H1 (cell line): ENCODE measurements at regions not wholly inside any gene's neighbourhood (a gene's known extent, or its start where the extent isn't known, plus 50 kb on each side); places are given as distances from the start of the nearest gene placed in this dataset.

Source experiments
- CTCF ChIA-PET: fragments of 300-600 bp; sonication (Branson Sonifier 250); formaldehyde crosslinking; loops from one replicate; lab custom pipeline; 2021; ENCODE audit not compliant: partially characterized antibody; lab: Charles Lee
- POLR2A ChIA-PET: fragments of 300-600 bp; sonication (Branson Sonifier 250); formaldehyde crosslinking; loops from one replicate; lab custom pipeline; 2021; ENCODE audit warnings: inconsistent platforms; ENCODE audit not compliant: partially characterized antibody; lab: Charles Lee
- DNase-seq, 2 experiments: peaks; one replicate each; pipeline versions ENCODE4 v3.0.0 to v3.0.0-alpha.2; 2010 to 2022; ENCODE audit warnings: low spot score in 2 of 2, low read depth in 1 of 2, mixed read lengths in 1 of 2
- FAIRE-seq: peaks from 2 replicates; lab custom pipeline; 2011; peaks lifted over from hg19 to GRCh38; lab: Jason Lieb, UNC
- H2AFZ ChIP-seq: 2 replicates; pipeline ENCODE4 v1.8.1; 2012; ENCODE audit warnings: low read length, inconsistent platforms
- H2AK5ac ChIP-seq: 2 replicates; pipeline ENCODE4 v1.6.1; 2013; ENCODE audit warnings: low read depth, low read length
- H2BK120ac ChIP-seq: replicated peaks from 2 replicates; pipeline ENCODE3; 2013; ENCODE audit warnings: low read depth, low read length, inconsistent platforms
- H2BK12ac ChIP-seq: 2 replicates; pipeline ENCODE4 v1.6.1; 2013; ENCODE audit warnings: low read depth, low read length
- H2BK15ac ChIP-seq: 2 replicates; pipeline ENCODE4 v1.6.1; 2013; ENCODE audit warnings: low read length
- H2BK20ac ChIP-seq: 2 replicates; pipeline ENCODE4 v1.6.1; 2013; ENCODE audit warnings: low read length
- H2BK5ac ChIP-seq: 2 replicates; pipeline ENCODE4 v1.6.1; 2013; ENCODE audit warnings: low read depth, low read length
- H3K14ac ChIP-seq: 2 replicates; pipeline ENCODE4 v1.6.1; 2013; ENCODE audit warnings: inconsistent platforms; ENCODE audit not compliant: insufficient read length
- H3K18ac ChIP-seq: 2 replicates; pipeline ENCODE4 v1.6.1; 2013; ENCODE audit warnings: low read length; ENCODE audit errors: extremely low read depth
- H3K23ac ChIP-seq: 2 replicates; pipeline ENCODE4 v1.6.1; 2013; ENCODE audit warnings: inconsistent platforms; ENCODE audit not compliant: insufficient read length
- H3K23me2 ChIP-seq: 2 replicates; pipeline ENCODE4 v1.6.1; 2013; ENCODE audit warnings: low read depth, low read length
- H3K27ac ChIP-seq: 2 replicates; pipeline ENCODE4 v1.6.1; 2011; ENCODE audit warnings: low read depth, low read length, inconsistent platforms
- H3K27me3 ChIP-seq, 4 experiments: replicated peaks in 1 of 4; 1 replicate in 1 of 4; 2 replicates in 3 of 4; pipeline versions ENCODE4 v1.6.1 to v1.8.1; 2011 to 2013; ENCODE audit warnings: low read length in 3 of 4, mild to moderate bottlenecking in 3 of 4, inconsistent platforms in 2 of 4, mixed read lengths in 2 of 4, moderate library complexity in 1 of 4; ENCODE audit not compliant: control insufficient read depth in 3 of 4, insufficient read depth in 3 of 4; ENCODE audit errors: extremely low read depth in 1 of 4
- H3K36me3 ChIP-seq, 4 experiments: 2 replicates each; pipeline versions ENCODE4 v1.6.1 to v1.8.1; 2011 to 2013; ENCODE audit warnings: mild to moderate bottlenecking in 4 of 4, low read length in 3 of 4, moderate library complexity in 2 of 4, control low read depth in 1 of 4, inconsistent platforms in 1 of 4; ENCODE audit not compliant: insufficient read depth in 4 of 4, control insufficient read depth in 2 of 4
- H3K4ac ChIP-seq: replicated peaks from 2 replicates; pipeline ENCODE3; 2013; ENCODE audit warnings: low read length, low read depth, mixed read lengths, inconsistent platforms; ENCODE audit not compliant: insufficient read length
- H3K4me1 ChIP-seq, 4 experiments: replicated peaks in 1 of 4; 1 replicate in 1 of 4; 2 replicates in 3 of 4; pipeline versions ENCODE4 v1.6.1 to v1.8.1; 2011 to 2013; ENCODE audit warnings: low read length in 3 of 4, inconsistent platforms in 2 of 4, mixed read lengths in 1 of 4; ENCODE audit not compliant: insufficient read depth in 4 of 4, control insufficient read depth in 3 of 4
- H3K4me2 ChIP-seq, 2 experiments: 2 replicates each; pipeline versions ENCODE4 v1.6.1 to v1.8.1; 2011 to 2013; ENCODE audit warnings: low read depth in 2 of 2, low read length in 2 of 2, control low read depth in 1 of 2, inconsistent platforms in 1 of 2, mild to moderate bottlenecking in 1 of 2; ENCODE audit not compliant: insufficient read depth in 1 of 2
- H3K4me3 ChIP-seq, 4 experiments: fragments of 200-600, 300-600 bp in 1 of 4; sonication (generic), shearing (Covaris generic), sonication (Bioruptor Twin) in 1 of 4; 2 replicates each; pipeline versions ENCODE4 v1.5.1 to v1.8.1; 2011 to 2016; ENCODE audit warnings: low read length in 4 of 4, low read depth in 3 of 4, control low read depth in 2 of 4, inconsistent platforms in 2 of 4, mild to moderate bottlenecking in 2 of 4, mixed read lengths in 1 of 4, moderate library complexity in 1 of 4; ENCODE audit not compliant: insufficient read depth in 2 of 4; ENCODE audit errors: extremely low read depth in 1 of 4
- H3K56ac ChIP-seq: replicated peaks from 2 replicates; pipeline ENCODE3; 2013; ENCODE audit warnings: low read depth, mild to moderate bottlenecking, mixed read lengths, low read length, inconsistent platforms; ENCODE audit not compliant: insufficient read length
- H3K79me1 ChIP-seq: 2 replicates; pipeline ENCODE4 v1.6.1; 2013; ENCODE audit warnings: low read depth, low read length, control low read depth
- H3K79me2 ChIP-seq, 2 experiments: 2 replicates each; pipeline versions ENCODE4 v1.6.1 to v1.8.1; 2012 to 2013; ENCODE audit warnings: low read length in 2 of 2, mild to moderate bottlenecking in 2 of 2, inconsistent platforms in 1 of 2; ENCODE audit not compliant: insufficient read depth in 2 of 2, control insufficient read depth in 1 of 2
- H3K9ac ChIP-seq, 4 experiments: replicated peaks in 1 of 4; 1 replicate in 1 of 4; 2 replicates in 3 of 4; pipeline versions ENCODE4 v1.6.1 to v1.8.1; 2011 to 2013; ENCODE audit warnings: low read depth in 3 of 4, low read length in 3 of 4, control low read depth in 2 of 4, mild to moderate bottlenecking in 2 of 4, moderate library complexity in 2 of 4, inconsistent platforms in 1 of 4; ENCODE audit errors: extremely low read depth in 1 of 4
- H3K9me3 ChIP-seq, 2 experiments: 2 replicates each; pipeline versions ENCODE4 v1.6.1 to v1.8.1; 2012 to 2013; ENCODE audit warnings: mild to moderate bottlenecking in 2 of 2, moderate library complexity in 2 of 2, control low read depth in 1 of 2, inconsistent platforms in 1 of 2, low read depth in 1 of 2, low read length in 1 of 2, mixed read lengths in 1 of 2; ENCODE audit not compliant: insufficient read depth in 2 of 2
- H4K20me1 ChIP-seq, 2 experiments: replicated peaks in 1 of 2; 2 replicates each; pipeline versions ENCODE3 to v1.8.1; 2011 to 2013; ENCODE audit warnings: inconsistent platforms in 2 of 2, low read length in 2 of 2, mild to moderate bottlenecking in 1 of 2; ENCODE audit not compliant: insufficient read depth in 2 of 2, control insufficient read depth in 1 of 2
- H4K5ac ChIP-seq: 2 replicates; pipeline ENCODE4 v1.6.1; 2013; ENCODE audit warnings: low read length, low read depth, mixed read lengths, inconsistent platforms; ENCODE audit not compliant: insufficient read length
- H4K8ac ChIP-seq: 2 replicates; pipeline ENCODE4 v1.8.0; 2013; ENCODE audit warnings: mild to moderate bottlenecking, moderate library complexity, low read length, inconsistent platforms; ENCODE audit not compliant: insufficient read depth; ENCODE audit errors: extremely low read depth
- H4K91ac ChIP-seq: replicated peaks from 2 replicates; pipeline ENCODE3; 2013; ENCODE audit warnings: low read length, mixed read lengths, inconsistent platforms; ENCODE audit not compliant: insufficient read length
- BCL11A ChIP-seq, 2 experiments: IDR thresholded peaks; one replicate each; pipeline ENCODE4 v1.6.1; 2011; ENCODE audit warnings: low read depth in 2 of 2, low read length in 2 of 2, mild to moderate bottlenecking in 2 of 2
- CTCF ChIP-seq, 3 experiments: IDR thresholded peaks; 1 replicate in 2 of 3; 2 replicates in 1 of 3; pipeline versions ENCODE4 v1.5.1 to v1.6.1; 2011; ENCODE audit warnings: low read length in 3 of 3, mild to moderate bottlenecking in 3 of 3, inconsistent platforms in 2 of 3, low read depth in 1 of 3, moderate library complexity in 1 of 3; ENCODE audit not compliant: insufficient read depth in 1 of 3; ENCODE audit errors: control extremely low read depth in 1 of 3
- EZH2 ChIP-seq: fragments of 200-600 bp; sonication (generic); IDR thresholded peaks from 2 replicates; pipeline ENCODE4 v1.7.1; 2012; ENCODE audit warnings: low read depth, mild to moderate bottlenecking, moderate library complexity, low read length, inconsistent platforms; ENCODE audit not compliant: severe bottlenecking
- KDM4A ChIP-seq: IDR thresholded peaks from one replicate; pipeline ENCODE4 v1.7.1; 2012; ENCODE audit warnings: low read depth, mild to moderate bottlenecking, moderate library complexity, low read length, inconsistent platforms; ENCODE audit not compliant: severe bottlenecking
- KDM5A ChIP-seq: fragments of 200-600 bp; IDR thresholded peaks from 2 replicates; pipeline ENCODE4 v1.7.1; 2012; ENCODE audit warnings: mild to moderate bottlenecking, low read length, inconsistent platforms, mixed read lengths
- NRF1 ChIP-seq: IDR thresholded peaks from 2 replicates; pipeline ENCODE4 v1.6.1; 2011; ENCODE audit warnings: mild to moderate bottlenecking, low read depth, low read length, improper control_type of control experiment
- RNF2 ChIP-seq: fragments of 200-900, 300-1000 bp; sonication (generic); IDR thresholded peaks from 2 replicates; pipeline ENCODE4 v1.7.1; 2016; ENCODE audit warnings: borderline replicate concordance, low read depth, mild to moderate bottlenecking, antibody characterized with exemption, low read length; ENCODE audit not compliant: poor library complexity, severe bottlenecking; ENCODE audit errors: missing control alignments
- SAP30 ChIP-seq: fragments of 300-600 bp; sonication (generic); IDR thresholded peaks from 2 replicates; pipeline ENCODE4 v1.7.1; 2012; ENCODE audit warnings: low read length, moderate library complexity, mild to moderate bottlenecking, inconsistent platforms; ENCODE audit not compliant: insufficient read depth, insufficient replicate concordance
- SIN3A ChIP-seq, 2 experiments: IDR thresholded peaks in 1 of 2; conservative IDR thresholded peaks in 1 of 2; 2 replicates each; pipeline ENCODE4 v1.6.1; 2011 to 2012; ENCODE audit warnings: low read length in 2 of 2, improper control_type of control experiment in 1 of 2, low read depth in 1 of 2, mild to moderate bottlenecking in 1 of 2
- ZNF274 ChIP-seq: IDR thresholded peaks from 2 replicates; pipeline ENCODE4 v1.7.0; 2012; ENCODE audit warnings: low read length, borderline replicate concordance; ENCODE audit errors: extremely low read depth
- WGBS, 2 experiments: shearing (Covaris generic) in 1 of 2; methylation state at CpG; one replicate each; pipeline versions ENCODE4 v1.1.6 to v1.1.7; 2013 to 2015; ENCODE audit warnings: low lambda C conversion rate in 2 of 2, mixed read lengths in 2 of 2, inconsistent platforms in 1 of 2, low coverage in 1 of 2, missing lambda C conversion rate in 1 of 2; ENCODE audit not compliant: insufficient replicate concordance in 2 of 2, insufficient coverage in 1 of 2, insufficient read length in 1 of 2; ENCODE audit errors: extremely low coverage in 1 of 2, missing lambda C conversion rate in 1 of 2; 5-methylcytosine and 5-hydroxymethylcytosine counted together

- FAIRE-seq = no peak
- no peak overlapping the region for H3K9ac ChIP-seq
- H3K23ac ChIP-seq = no peak overlapping the region
- H3K4me2 ChIP-seq = no peak overlapping the region
- no peak overlapping the region for H2AFZ ChIP-seq
- no peak overlapping the region for H2BK5ac ChIP-seq
- POLR2A ChIA-PET = no interaction called here
- no peak overlapping the region for H3K14ac ChIP-seq
- H3K79me2 ChIP-seq = no peaks in the 10 kb centered on the region
- H3K36me3 ChIP-seq = no peaks in the 10 kb centered on the region
- no peak overlapping the region for H2BK12ac ChIP-seq
- no peak overlapping the region for H4K5ac ChIP-seq
- no peak overlapping the region for H2BK15ac ChIP-seq
- no peak overlapping the region for H4K91ac ChIP-seq
- no peak overlapping the region for H3K18ac ChIP-seq
- no peak overlapping the region for H4K8ac ChIP-seq
- no peak for DNase-seq
- no peak overlapping the region for H2AK5ac ChIP-seq
- no peaks in the 10 kb centered on the region for H3K23me2 ChIP-seq
- H3K27me3 ChIP-seq = no peaks in the 10 kb centered on the region
- H4K20me1 ChIP-seq = no peaks in the 10 kb centered on the region
- H3K79me1 ChIP-seq = no peaks in the 10 kb centered on the region
- H3K4ac ChIP-seq = no peak overlapping the region
- H3K27ac ChIP-seq = no peak overlapping the region
- H3K56ac ChIP-seq = no peak overlapping the region
- no peaks in the 10 kb centered on the region; a peak in 1 of 7 replicates for H3K4me1 ChIP-seq
- H3K9me3 ChIP-seq = no peaks in the 10 kb centered on the region; a peak in 1 of 4 replicates
- 88% methylated on average over 4 of the region's 4 CpGs; no CpG with 5 or more reads in 1 of the 2 experiments for whole genome bisulfite sequencing, 2 experiments
- H3K4me3 ChIP-seq = no peak overlapping the region
- CTCF ChIA-PET = interaction anchor here (0.9 to 5.7 kb wide), 4 partner anchors 11 to 1619 kb away, joined by 3 to 21 read pairs (median 4); no protein-coding TSS in a partner anchor
- H2BK20ac ChIP-seq = no peak overlapping the region
- H2BK120ac ChIP-seq = no peak overlapping the region
- TF ChIP-seq NRF1 (no peak), BCL11A (IDR thresholded peaks at IDR 0.05; ENCODE audit: low read depth in 2 of 2, low read length in 2 of 2) (no peak), CTCF (IDR thresholded peaks at IDR 0.05; ENCODE audit: control extremely low read depth in 1 of 3, insufficient read depth in 1 of 3, low read depth in 1 of 3, low read length in 3 of 3) (no peak), KDM5A (no peak), SIN3A (conservative IDR thresholded peaks at IDR 0.05 in 1 of 2, IDR thresholded peaks at IDR 0.05 in 1 of 2; ENCODE audit: low read depth in 1 of 2, low read length in 2 of 2) (no peak), EZH2 (no peak), RNF2 (no peak), KDM4A (no peak), ZNF274 (no peak), SAP30 (no peak)
Observed at GRCh38 chr4:134773497-134774000, 572.0 kb upstream of the PABPC4L start.
